H54 (cell line): ENCODE measurements at regions not wholly inside any gene's neighbourhood (a gene's known extent, or its start where the extent isn't known, plus 50 kb on each side); places are given as distances from the start of the nearest gene placed in this dataset.
"Not testable (repeated sequence)": the region's sequence is repeated elsewhere in the genome, so short reads cannot be mapped to it uniquely, and the experiment has no call there.

Source experiments
- DNase-seq: peaks from one replicate; pipeline ENCODE4 v3.0.0; 2011; ENCODE audit warnings: low spot score, mixed read lengths; ENCODE audit not compliant: insufficient read length
- FAIRE-seq: peaks from 3 replicates; lab custom pipeline; 2011; peaks lifted over from hg19 to GRCh38; lab: Jason Lieb, UNC
- POLR2A ChIP-seq: IDR thresholded peaks from 2 replicates; pipeline ENCODE4 v1.6.1; 2011; ENCODE audit warnings: low read depth, mild to moderate bottlenecking, low read length

- FAIRE-seq, result no peak
- TF ChIP-seq POLR2A, result no peak
- DNase-seq, result no peak
Observed at GRCh38 chr13:81224209-81224833, 883.4 kb upstream of the SPRY2 start.

- no peak for TF ChIP-seq POLR2A
- DNase-seq, result no peak
- no peak for FAIRE-seq
Observed at GRCh38 chr13:81223778-81224177, 882.9 kb upstream of the SPRY2 start.

DNA sequence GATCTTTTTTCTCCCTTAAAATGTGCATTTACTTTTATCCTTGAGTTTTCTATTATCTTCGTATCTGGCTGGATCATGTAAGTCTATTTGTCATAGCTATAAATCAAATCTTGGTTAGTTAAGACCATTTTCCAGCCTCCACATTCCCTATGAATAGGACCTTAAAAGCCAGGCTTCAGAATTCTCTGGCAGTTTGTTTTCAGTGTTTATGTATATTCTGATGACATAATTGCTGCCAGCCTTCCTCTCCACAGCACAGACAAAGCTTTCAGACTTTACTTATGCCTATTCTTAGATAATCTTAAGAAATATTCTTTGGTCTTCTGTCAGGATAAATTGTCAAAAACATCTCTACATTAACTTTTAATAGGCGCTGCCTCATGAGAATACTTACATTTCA is 870.8 kb upstream of the SPRY2 start:
- no peak for TF ChIP-seq POLR2A
- DNase-seq (no peak), FAIRE-seq (no peak)

GRCh38 chr13:81207636-81208035 is 866.7 kb upstream of the SPRY2 start:
- FAIRE-seq, result no peak
- no peak for TF ChIP-seq POLR2A
- DNase-seq, result peak; percentile 4

DNA sequence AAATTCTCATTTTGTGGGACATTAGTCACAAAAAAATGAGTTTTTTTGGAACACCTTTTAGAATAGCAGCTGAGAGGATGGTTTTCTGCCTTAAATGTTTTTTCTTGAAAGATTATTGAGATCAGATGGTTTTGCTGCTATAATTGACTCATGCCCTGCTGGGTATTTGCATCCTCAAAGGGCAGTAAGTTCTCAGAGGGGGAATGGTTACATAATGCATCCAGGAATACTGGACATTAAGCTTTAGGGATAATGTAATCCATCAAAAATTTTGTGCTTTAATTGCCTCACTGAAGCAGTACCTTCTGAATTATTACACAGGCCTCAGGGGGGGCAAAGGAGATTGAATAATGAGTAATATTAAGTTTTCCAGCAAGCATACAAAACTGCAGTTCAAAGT is 866.3 kb upstream of the SPRY2 start:
- FAIRE-seq (no peak), DNase-seq (no peak)
- TF ChIP-seq POLR2A, result no peak

DNA sequence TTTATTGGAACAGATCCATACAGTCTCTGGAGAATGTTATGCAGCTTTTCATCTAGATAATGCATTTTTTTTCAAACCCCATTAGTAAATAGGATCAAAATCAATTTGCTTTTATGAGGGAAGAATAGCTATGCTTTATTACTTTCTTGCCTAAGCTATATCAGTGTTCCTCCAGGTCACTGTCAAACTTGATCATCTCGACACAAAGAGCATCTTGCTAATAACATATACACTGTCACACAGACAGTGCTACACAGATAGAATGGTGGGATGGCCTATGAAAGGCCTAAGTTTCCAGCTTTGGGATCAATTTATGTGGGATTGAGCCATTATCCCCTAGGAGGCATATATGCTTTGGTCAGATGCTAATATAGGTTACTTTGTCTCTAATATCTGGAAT is 862.9 kb upstream of the SPRY2 start:
- no peak for TF ChIP-seq POLR2A
- DNase-seq (no peak), FAIRE-seq (no peak)

DNA sequence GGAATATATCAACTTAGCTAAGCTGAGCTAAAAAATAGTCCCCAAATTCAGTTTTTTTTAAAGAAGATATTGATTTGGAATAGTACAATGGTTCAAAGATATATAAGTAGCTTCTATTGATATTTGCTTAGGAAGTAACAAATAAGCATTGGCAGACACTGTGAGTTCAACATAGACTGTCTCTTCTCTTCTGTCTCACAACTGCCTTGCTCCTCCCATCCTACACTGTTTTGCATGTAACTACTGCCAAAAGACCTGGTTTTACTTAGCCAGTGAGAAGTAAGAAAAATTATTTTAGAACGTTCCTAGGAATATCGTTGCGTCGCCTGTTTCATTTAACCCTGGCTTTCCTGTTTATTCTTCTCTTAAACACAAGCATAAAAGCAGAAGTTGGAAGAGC is 859.0 kb upstream of the SPRY2 start:
- FAIRE-seq (no peak), DNase-seq (no peak)
- no peak for TF ChIP-seq POLR2A

- FAIRE-seq (no peak), DNase-seq (no peak)
- TF ChIP-seq POLR2A, result no peak
Observed at GRCh38 chr13:81197966-81198365, 857.0 kb upstream of the SPRY2 start.

DNA sequence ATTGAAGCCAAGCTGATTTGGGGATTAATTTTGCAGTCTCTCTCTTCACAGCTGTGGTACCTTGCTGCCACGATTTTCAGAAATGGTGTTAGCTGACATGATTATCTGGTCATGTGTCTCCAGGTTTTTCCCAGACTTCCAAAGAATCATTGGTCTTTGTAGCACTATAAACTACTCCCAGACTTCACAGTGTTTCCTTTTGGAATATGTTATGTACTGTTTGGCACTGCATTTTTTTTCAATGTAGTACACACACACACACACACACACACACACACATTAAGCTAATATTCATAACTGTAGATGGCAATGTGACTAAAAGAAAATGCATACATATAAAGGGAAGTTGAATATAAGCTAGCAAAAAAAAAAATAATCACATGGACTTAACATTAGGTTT is 856.6 kb upstream of the SPRY2 start:
- DNase-seq (no peak), FAIRE-seq (no peak)
- no peak for TF ChIP-seq POLR2A

- TF ChIP-seq POLR2A, result no peak
- DNase-seq (no peak), FAIRE-seq (no peak)
Observed at GRCh38 chr13:81194362-81194761, 853.4 kb upstream of the SPRY2 start.

DNA sequence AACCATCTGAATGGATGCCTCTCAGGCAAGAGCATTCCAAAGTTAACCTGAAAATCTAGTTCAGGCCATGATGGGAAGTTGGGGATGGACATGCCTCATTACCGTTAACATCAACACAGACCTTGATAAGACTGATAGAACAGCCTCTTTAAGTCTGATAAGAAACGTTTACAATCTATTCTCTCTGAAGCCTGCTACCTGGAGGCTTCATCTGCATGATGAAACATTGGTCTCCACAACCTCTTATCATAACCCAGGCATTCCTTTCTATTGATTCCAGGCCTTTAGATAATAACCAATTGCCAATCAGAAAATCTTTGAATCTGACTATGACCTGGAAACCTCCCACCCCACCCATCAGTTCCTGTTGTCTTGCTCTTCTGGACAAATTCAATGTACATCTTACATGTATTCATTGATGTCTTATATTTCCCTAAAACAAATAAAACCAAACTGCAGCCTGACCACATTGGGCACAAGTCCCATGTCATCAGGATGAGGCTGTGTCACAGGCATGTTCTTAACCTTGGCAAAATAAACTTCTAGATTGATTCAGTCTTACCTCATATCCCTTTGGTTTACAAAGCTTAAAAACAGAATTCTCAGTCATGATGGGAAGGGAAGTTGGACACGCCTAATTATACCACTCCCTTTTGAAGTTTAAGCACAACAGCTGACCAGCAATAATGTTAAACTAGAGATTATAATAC is 843.8 kb upstream of the SPRY2 start:
- FAIRE-seq, result no peak
- no peak for TF ChIP-seq POLR2A
- no peak for DNase-seq

GRCh38 chr13:81172603-81173002 is 831.7 kb upstream of the SPRY2 start:
- FAIRE-seq (no peak), DNase-seq (no peak)
- TF ChIP-seq POLR2A, result no peak

GRCh38 chr13:81171065-81171647 is 830.2 kb upstream of the SPRY2 start:
- FAIRE-seq (peak; percentile 73), DNase-seq (no peak)
- TF ChIP-seq POLR2A, result no peak

DNA sequence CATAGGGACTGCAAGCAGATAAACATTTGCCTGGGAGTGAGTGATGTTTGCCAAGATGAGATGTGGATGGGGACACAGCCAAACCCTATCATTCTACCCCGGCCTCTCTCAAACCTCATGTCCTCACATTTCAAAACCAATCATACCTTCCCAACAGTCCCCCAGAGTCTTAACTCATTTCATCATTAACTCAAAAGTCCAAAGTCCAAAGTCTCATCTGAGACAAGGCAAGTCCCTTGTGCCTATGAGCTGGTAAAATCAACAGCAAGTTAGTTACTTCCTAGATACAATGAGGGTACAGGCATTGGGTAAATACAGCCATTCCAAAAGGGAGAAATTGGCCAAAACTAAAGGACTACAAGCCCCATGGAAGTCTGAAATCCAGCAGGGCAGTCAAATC is 822.9 kb upstream of the SPRY2 start:
- FAIRE-seq, DNase-seq: not testable (repeated sequence)

GRCh38 chr13:81153478-81153877 is 812.6 kb upstream of the SPRY2 start:
- TF ChIP-seq POLR2A, result no peak
- no peak for FAIRE-seq
- DNase-seq, result no peak
